Dendritic cell treated with granulocyte-macrophage colony-stimulating factor and Interleukin-4, amounts not matched to agents 40 ng/mL and 50 ng/mL, for 4 days (primary cell): ENCODE measurements at regions not wholly inside any gene's neighbourhood (a gene's known extent, or its start where the extent isn't known, plus 50 kb on each side); places are given as distances from the start of the nearest gene placed in this dataset.

Experiments used
- H3K27ac Mint-ChIP-seq: one replicate; pipeline ENCODE4 v1.8.0; 2022; ENCODE audit warnings: mild to moderate bottlenecking, mixed read lengths
- H3K27me3 Mint-ChIP-seq: one replicate; pipeline ENCODE4 v1.8.0; 2022; ENCODE audit warnings: mild to moderate bottlenecking, mixed read lengths
- H3K36me3 Mint-ChIP-seq: one replicate; pipeline ENCODE4 v1.8.0; 2022; ENCODE audit warnings: low read depth, mixed read lengths
- H3K4me1 Mint-ChIP-seq: one replicate; pipeline ENCODE4 v1.8.0; 2022; ENCODE audit warnings: low read depth, mixed read lengths
- H3K4me3 Mint-ChIP-seq: one replicate; pipeline ENCODE4 v1.8.0; 2022; ENCODE audit warnings: mild to moderate bottlenecking, moderate library complexity, mixed read lengths
- H3K9me3 Mint-ChIP-seq: one replicate; pipeline ENCODE4 v1.8.0; 2022; ENCODE audit warnings: mixed read lengths
- intact Hi-C: fragments of 100-400 bp; cut with micrococcal nuclease; formaldehyde crosslinking; loops from one replicate; pipeline ENCODE4 v1.15.0; 2022

DNA sequence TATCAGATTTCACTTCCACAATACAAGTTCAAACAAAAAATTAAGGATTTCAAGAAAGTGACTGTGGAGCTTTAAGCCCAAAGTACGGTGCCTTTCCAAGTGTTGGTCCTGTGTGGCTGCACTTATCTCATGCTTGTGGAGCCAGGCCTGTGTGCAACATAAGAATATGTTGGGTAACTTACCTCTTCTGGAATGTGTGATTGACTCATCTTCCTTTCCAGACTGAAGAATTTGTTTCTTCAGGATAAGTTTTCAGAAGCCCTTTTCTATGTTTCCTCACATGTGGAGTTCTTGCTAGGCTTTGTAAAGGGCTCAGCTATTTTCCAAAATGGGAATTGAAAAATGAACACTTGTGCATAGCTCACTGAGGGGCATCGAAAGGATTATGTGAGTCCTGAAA lies 485.1 kb upstream of the PAPPA start:
- Mint-ChIP-seq H3K4me1 (no peaks in the 10 kb centered on the region), H3K9me3 (peaks cover 17% of the 10 kb centered on the region), H3K36me3 (no peaks in the 10 kb centered on the region), H3K4me3 (no peak overlapping the region), H3K27ac (no peak overlapping the region), H3K27me3 (no peaks in the 10 kb centered on the region)
- intact Hi-C loops = no loop called here

DNA sequence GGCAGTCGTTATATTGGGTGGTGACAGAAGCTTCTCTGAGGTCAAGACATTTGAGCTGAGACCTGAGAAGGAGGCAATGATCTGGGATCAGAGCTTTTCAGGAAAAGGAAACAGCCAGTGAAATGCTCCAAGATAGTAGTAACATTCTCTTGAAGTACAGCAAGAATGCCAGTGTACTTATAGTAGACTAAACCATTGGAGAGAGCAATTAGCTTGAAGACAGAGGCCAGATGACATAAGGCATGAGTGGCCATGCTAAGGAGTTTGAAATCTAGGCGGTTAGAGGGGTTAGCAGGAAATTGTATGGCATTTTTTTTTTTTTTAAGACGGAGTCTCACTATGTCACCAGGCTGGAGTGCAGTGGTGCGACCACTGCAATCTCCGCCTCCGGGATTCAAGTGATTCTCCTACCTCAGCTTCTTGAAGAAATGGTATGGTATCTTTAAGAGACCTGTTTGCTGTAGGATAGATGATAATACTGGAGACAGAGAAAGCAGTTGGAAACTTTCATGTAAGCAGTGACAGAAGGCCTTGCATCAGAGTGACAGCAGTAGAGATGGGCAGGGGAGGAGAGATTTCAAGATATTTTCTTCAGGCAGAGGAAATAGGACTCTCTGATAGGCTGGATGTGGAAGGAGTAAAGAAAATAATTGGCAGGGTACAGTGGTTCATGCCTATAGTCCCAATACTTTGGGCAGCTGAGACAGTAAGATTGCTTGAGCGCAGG lies 482.2 kb upstream of the PAPPA start:
- intact Hi-C loops = no loop called here
- Mint-ChIP-seq H3K27me3 (no peaks in the 10 kb centered on the region), H3K4me3 (no peak overlapping the region), H3K4me1 (no peaks in the 10 kb centered on the region), H3K27ac (no peak overlapping the region), H3K36me3 (no peaks in the 10 kb centered on the region), H3K9me3 (peaks cover 28% of the 10 kb centered on the region)

DNA sequence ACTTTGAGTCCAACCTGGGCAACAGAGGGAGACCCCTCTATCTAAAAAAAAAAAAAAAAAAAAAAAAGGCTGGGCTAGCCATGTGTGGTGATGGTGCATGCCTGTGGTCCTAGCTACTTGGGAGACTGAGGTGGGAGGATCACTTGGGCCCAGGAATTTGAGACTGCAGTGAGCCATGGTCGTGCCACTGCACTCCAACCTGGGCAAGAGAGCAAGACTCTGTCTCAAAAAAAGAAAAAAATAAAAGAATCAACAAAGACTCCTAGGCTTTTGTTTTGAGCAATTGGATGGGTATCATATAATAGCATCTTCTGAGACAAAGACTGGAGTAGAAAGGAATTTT lies 481.7 kb upstream of the PAPPA start:
- H3K27ac Mint-ChIP-seq = no peak overlapping the region
- no peaks in the 10 kb centered on the region for H3K4me1 Mint-ChIP-seq
- no peak overlapping the region for H3K4me3 Mint-ChIP-seq
- intact Hi-C loops = no loop called here
- no peaks in the 10 kb centered on the region for H3K36me3 Mint-ChIP-seq
- peaks cover 28% of the 10 kb centered on the region for H3K9me3 Mint-ChIP-seq
- no peaks in the 10 kb centered on the region for H3K27me3 Mint-ChIP-seq

DNA sequence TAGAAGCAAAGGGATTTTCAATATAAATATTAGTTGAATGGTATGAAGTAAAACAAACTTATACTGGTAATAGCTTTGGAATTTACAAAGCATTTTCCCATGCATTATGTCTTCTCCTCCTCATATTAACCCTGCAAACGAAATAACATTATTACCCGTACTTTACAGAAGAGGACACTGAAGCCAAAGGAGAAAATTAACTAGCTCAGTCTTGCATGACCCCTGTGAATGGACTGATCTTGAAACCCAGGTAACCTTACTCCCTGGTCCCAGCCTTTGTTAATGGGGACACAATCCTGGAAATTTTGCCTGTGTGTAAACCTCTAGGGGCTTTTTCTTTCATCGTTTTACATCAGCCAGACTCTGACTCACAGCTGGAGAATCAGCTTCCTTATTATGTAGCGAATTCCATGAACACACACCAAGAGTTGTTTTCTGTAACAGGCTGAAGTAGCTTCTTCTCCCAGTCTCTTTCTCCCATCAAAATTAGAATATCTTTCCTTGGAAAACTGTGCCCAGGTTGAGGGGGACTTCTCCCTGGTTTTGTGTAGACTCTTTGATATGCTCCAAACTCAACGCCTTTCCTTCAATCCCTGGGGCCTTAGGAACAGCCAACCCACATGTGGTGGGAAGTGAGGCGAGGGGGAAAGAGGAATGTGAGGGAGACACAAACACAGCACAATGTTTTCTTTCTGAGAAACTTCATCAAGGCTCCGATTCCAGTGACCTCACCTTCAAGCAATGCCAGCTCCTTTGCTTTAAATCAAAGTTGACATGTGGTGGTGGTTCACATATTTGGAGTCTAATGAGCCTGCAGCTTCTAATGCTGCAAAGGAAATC lies 480.9 kb upstream of the PAPPA start:
- intact Hi-C loops = no loop called here
- Mint-ChIP-seq H3K36me3 (no peaks in the 10 kb centered on the region), H3K4me3 (no peak overlapping the region), H3K27ac (no peak overlapping the region), H3K9me3 (peaks cover 28% of the 10 kb centered on the region), H3K4me1 (no peaks in the 10 kb centered on the region), H3K27me3 (no peaks in the 10 kb centered on the region)

DNA sequence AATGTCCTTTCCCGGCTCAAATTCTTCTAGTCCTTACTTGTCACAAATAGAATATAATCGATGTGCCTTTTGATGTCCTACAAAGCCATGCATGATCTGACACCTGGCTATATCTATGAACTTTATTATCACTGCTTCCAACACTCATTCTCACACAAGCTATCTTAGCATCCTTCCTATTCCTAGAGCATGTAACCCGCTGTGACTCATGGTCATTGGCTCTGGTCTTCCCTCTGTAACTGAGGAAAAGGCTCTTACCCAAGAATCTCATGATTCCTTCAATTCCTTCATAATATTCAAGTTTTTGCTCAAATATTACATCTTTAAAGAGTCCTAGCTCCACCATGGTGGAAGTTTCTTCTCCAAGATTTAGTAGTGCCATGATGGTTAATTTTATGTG lies 480.0 kb upstream of the PAPPA start:
- intact Hi-C loops = no loop called here
- no peaks in the 10 kb centered on the region for H3K36me3 Mint-ChIP-seq
- no peaks in the 10 kb centered on the region for H3K27me3 Mint-ChIP-seq
- H3K4me3 Mint-ChIP-seq = no peak overlapping the region
- peaks cover 28% of the 10 kb centered on the region for H3K9me3 Mint-ChIP-seq
- no peak overlapping the region for H3K27ac Mint-ChIP-seq
- no peaks in the 10 kb centered on the region for H3K4me1 Mint-ChIP-seq

DNA sequence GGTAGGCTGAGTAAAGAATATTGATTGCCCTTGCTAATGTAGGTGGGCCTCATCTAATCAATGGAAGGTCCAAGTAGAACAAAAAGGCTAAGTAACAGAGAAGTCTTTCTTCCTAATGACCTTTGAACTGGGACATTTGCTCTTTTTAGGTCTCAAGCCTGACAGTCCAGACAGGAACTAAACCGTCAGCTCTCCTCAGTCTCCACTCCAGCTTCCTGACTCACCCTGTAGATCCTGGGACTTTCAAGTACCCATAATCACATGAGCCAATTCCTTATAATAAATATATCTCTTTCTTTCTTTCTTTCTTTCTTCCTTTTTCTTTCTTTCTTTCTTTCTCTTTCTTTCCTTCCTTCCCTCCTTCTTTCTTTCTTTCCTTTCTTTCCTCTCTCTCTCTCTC lies 479.5 kb upstream of the PAPPA start:
- H3K9me3 Mint-ChIP-seq = peaks cover 28% of the 10 kb centered on the region

DNA sequence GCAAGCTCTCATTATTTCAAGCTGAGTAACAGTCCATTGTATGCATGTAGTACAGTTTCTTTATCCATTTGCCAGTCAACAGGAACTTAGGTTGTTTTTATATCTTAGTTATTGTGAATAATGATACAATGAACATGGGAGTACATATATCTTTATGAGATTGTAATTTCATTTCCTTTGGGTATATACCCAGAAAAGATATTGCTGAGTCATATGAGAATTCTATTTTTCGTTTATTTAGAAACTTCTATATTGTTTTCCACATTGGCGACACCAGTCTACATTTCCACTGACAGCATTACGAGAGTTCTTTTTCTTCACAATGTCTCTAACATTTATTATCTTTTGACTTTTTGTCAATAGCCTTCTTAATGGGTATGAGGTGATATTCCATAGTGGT lies 477.8 kb upstream of the PAPPA start:
- Mint-ChIP-seq H3K27ac (no peak overlapping the region), H3K9me3 (peaks cover 28% of the 10 kb centered on the region), H3K36me3 (no peaks in the 10 kb centered on the region), H3K4me1 (no peaks in the 10 kb centered on the region), H3K4me3 (no peak overlapping the region), H3K27me3 (no peaks in the 10 kb centered on the region)
- intact Hi-C loops = no loop called here

More for the DNA sequence above, 479.5 kb upstream of the PAPPA start:
- Mint-ChIP-seq H3K27me3 (no peaks in the 10 kb centered on the region), H3K27ac (no peak overlapping the region), H3K36me3 (no peaks in the 10 kb centered on the region), H3K4me3 (no peak overlapping the region), H3K4me1 (no peaks in the 10 kb centered on the region)
- intact Hi-C loops = no loop called here

DNA sequence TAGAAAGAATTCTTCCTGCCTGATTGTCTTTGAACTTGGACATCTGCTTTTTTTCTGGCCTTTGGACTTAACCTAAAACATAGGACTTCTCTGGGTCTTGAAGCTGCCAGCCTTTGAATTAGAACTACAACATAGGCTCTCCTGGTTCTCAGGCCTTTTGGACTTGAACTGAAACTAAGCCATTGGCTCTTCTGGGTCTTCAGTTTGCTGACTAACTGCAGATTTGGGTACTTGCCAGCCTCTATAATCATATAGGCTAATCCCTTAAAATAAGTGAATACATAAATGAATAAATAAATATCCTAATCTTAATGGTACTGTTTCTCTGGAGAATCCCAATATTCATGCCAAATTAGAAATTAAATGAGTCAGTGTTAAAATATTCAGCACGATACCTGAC lies 473.4 kb upstream of the PAPPA start:
- Mint-ChIP-seq H3K36me3 (no peaks in the 10 kb centered on the region), H3K9me3 (peaks cover 11% of the 10 kb centered on the region), H3K27ac (no peak overlapping the region), H3K4me1 (no peaks in the 10 kb centered on the region), H3K27me3 (no peaks in the 10 kb centered on the region), H3K4me3 (no peak overlapping the region)
- intact Hi-C loops = no loop called here

DNA sequence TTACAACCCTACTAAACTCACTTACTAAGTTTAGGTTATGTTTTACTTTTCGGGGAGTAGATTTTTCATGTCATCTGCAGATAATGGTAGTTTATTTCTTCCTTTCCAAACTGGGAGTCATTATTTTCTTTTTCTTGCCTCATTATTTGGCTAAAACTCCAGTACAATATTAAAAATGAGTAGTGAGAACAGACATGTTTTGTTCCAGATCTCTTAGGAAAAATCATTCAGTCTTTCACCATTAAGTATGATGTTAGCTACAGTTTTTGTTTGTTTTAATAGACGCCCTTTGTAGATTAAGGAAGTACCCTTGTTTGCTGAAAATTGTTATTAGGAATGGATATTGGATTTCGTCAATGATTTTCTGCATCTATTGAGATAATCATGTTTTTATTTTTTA lies 472.0 kb upstream of the PAPPA start:
- Mint-ChIP-seq H3K27me3 (no peaks in the 10 kb centered on the region), H3K9me3 (peaks cover 9% of the 10 kb centered on the region), H3K4me3 (no peak overlapping the region), H3K4me1 (no peaks in the 10 kb centered on the region), H3K27ac (no peak overlapping the region), H3K36me3 (no peaks in the 10 kb centered on the region)
- intact Hi-C loops = no loop called here

DNA sequence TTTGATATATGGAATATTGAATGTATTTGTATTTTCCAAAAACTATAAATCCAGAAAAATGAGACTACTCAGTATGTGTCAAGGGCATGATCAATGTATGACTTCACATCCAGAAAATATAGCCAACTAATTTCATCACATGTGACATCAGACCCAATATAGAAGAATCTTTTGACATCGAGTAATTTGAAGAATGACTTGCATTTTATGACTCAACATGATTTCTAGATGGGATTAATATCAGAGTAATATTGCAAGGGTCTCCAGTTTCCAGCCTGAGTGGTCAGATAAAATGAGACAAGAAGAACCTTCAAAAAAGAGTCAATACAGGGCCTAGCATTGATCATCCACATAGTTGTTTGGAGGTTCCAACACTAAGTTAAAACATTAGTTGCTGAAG lies 467.5 kb upstream of the PAPPA start:
- no peaks in the 10 kb centered on the region for H3K4me1 Mint-ChIP-seq
- intact Hi-C loops = no loop called here
- no peaks in the 10 kb centered on the region for H3K36me3 Mint-ChIP-seq
- no peaks in the 10 kb centered on the region for H3K27me3 Mint-ChIP-seq
- H3K9me3 Mint-ChIP-seq = no peaks in the 10 kb centered on the region
- H3K4me3 Mint-ChIP-seq = no peak overlapping the region
- no peak overlapping the region for H3K27ac Mint-ChIP-seq

DNA sequence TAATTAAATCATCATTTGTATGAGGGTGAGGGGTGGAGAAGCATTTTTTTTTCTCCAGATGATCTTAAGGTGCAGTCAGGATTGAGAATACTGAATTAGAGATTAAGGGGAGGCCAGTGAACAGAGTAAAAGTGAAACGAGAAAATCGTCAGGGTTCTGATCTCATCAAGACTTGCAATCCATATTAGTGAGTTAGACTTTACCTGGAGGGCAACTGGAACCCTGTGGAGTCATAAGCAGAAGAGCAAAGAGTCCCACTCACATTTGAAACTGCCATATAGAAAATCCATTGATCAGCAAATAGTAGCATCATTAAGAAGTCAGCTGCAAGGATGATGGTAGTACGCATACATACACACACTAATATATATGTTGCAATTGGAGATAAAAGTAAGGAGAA lies 466.2 kb upstream of the PAPPA start:
- no peak overlapping the region for H3K4me3 Mint-ChIP-seq
- no peaks in the 10 kb centered on the region for H3K9me3 Mint-ChIP-seq
- no peaks in the 10 kb centered on the region for H3K36me3 Mint-ChIP-seq
- intact Hi-C loops = no loop called here
- H3K4me1 Mint-ChIP-seq = no peaks in the 10 kb centered on the region
- H3K27me3 Mint-ChIP-seq = no peaks in the 10 kb centered on the region
- H3K27ac Mint-ChIP-seq = no peak overlapping the region

DNA sequence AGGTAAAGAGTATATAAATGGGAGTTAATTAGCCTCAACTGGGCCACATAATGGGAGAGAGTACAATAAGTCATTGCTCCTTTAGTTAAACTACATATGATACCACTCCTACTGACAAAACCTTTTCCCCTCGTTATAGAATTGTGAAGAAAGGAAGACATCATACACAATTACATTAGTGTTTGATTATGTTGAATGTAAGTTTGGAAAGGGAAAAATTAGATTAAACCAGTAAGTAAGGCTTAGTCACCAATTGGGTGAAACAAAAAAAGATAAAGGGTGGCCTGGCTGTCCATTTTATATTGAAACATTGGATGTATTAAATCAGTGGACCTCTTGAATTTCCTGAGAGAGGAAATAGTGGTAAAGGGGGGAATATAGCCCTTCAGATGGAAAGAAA lies 464.3 kb upstream of the PAPPA start:
- Mint-ChIP-seq H3K4me1 (no peaks in the 10 kb centered on the region), H3K27ac (no peak overlapping the region), H3K36me3 (no peaks in the 10 kb centered on the region), H3K4me3 (no peak overlapping the region), H3K9me3 (no peaks in the 10 kb centered on the region), H3K27me3 (no peaks in the 10 kb centered on the region)
- intact Hi-C loops = no loop called here

DNA sequence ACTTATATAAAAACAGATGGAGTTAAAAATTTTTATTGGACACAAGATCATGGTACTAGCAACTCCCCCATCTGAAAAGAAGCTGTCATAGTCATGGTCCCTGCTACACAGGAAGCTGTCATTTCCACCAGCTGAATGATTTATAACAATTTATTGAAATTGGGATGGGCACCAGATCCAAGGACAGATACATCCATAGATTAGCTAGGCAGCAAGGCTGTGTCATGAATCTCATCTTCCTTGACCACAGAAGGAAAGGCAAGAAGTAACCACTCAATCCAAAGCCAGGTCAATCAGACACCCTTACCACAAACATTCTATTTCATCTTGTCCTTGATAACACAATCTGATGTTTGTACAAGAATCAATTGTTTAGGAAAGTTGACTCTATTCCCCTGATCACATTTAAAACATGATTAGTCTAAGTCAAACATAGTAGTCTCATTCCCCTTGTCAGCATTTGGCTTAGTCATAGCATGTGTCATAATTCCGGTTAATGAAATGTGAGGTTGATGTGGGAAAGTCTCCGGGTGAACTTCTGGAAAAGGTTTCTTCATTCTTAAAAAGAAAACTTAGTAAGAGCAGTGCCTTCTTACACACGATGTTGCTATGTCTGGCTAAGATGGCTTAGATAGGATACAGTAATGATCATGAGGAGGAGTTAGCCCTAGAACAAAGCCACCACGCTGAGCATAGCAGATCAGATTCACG lies 462.6 kb upstream of the PAPPA start:
- no peaks in the 10 kb centered on the region for H3K4me1 Mint-ChIP-seq
- H3K9me3 Mint-ChIP-seq = no peaks in the 10 kb centered on the region
- H3K4me3 Mint-ChIP-seq = no peak overlapping the region
- no peaks in the 10 kb centered on the region for H3K27me3 Mint-ChIP-seq
- H3K27ac Mint-ChIP-seq = no peak overlapping the region
- intact Hi-C loops = no loop called here
- no peaks in the 10 kb centered on the region for H3K36me3 Mint-ChIP-seq

DNA sequence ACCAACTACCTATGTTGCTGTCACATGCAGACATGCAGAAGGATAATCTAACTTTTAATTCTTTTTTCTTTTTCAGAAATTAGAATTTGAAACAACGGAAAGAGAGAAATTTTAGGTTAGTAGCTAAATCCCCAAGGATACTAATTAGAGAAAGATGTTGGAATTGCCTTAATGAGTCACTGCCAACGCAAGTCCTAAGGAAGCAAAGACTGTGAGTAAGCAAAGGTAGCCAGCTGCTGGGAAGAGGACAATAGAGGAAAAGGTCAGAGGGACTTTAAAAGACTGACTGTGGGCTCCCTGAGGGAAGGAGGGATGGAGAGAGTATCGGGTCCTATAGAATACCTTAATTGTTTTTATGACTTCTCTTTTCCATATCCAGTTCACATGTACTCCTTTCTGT lies 461.9 kb upstream of the PAPPA start:
- no peaks in the 10 kb centered on the region for H3K9me3 Mint-ChIP-seq
- no peak overlapping the region for H3K27ac Mint-ChIP-seq
- H3K4me1 Mint-ChIP-seq = no peaks in the 10 kb centered on the region
- no peak overlapping the region for H3K4me3 Mint-ChIP-seq
- no peaks in the 10 kb centered on the region for H3K36me3 Mint-ChIP-seq
- H3K27me3 Mint-ChIP-seq = no peaks in the 10 kb centered on the region
- intact Hi-C loops = no loop called here
